Caco-2 (cell line): ENCODE measurements at regions not wholly inside any gene's neighbourhood (a gene's known extent, or its start where the extent isn't known, plus 50 kb on each side); places are given as distances from the start of the nearest gene placed in this dataset.

Experiments
- BruUV-seq: library from RNA; stranded (reverse); fragments of 400-500 nt; replicated peaks from 2 replicates; lab custom pipeline; 2021; lab: Mats Ljungman, UMichigan
- CTCF ChIA-PET: fragments of 300-600 bp; sonication (Branson Sonifier 250); formaldehyde crosslinking; loops from one replicate; lab custom pipeline; 2022; ENCODE audit warnings: antibody characterized with exemption; lab: Charles Lee
- POLR2A ChIA-PET: fragments of 300-600 bp; sonication (Branson Sonifier 250); formaldehyde crosslinking; loops from one replicate; lab custom pipeline; 2022; ENCODE audit warnings: antibody characterized with exemption; lab: Charles Lee
- DNase-seq, 2 experiments: peaks; one replicate each; pipeline versions ENCODE4 v3.0.0 to v3.0.0-alpha.2; 2020 to 2022
- H3K27me3 ChIP-seq: replicated peaks from 2 replicates; pipeline ENCODE4 v1.6.0; 2011; ENCODE audit warnings: low read length; ENCODE audit not compliant: control insufficient read depth, insufficient read depth
- H3K36me3 ChIP-seq: 2 replicates; pipeline ENCODE4 v1.5.1; 2011; ENCODE audit warnings: low read length; ENCODE audit not compliant: control insufficient read depth, insufficient read depth
- H3K4me1 ChIP-seq: fragments of 250-450 bp; sonication (Bioruptor Pico); 2 replicates; pipeline ENCODE4 v1.5.1; 2020; ENCODE audit warnings: mild to moderate bottlenecking
- H3K4me3 ChIP-seq: 2 replicates; pipeline ENCODE4 v1.5.1; 2011; ENCODE audit warnings: low read depth, mild to moderate bottlenecking, control low read depth, low read length
- H3K9me3 ChIP-seq: fragments of 250-450 bp; sonication (Bioruptor Pico); 2 replicates; pipeline ENCODE4 v1.5.1; 2020; ENCODE audit warnings: mild to moderate bottlenecking, moderate library complexity
- H3K27ac Mint-ChIP-seq: one replicate; pipeline ENCODE4 v1.8.0; 2022; ENCODE audit warnings: mixed read lengths; ENCODE audit not compliant: unreplicated experiment
- H3K27me3 Mint-ChIP-seq: one replicate; pipeline ENCODE4 v1.8.0; 2022; ENCODE audit warnings: mixed read lengths; ENCODE audit not compliant: insufficient read depth, unreplicated experiment
- H3K36me3 Mint-ChIP-seq: one replicate; pipeline ENCODE4 v1.8.0; 2022; ENCODE audit warnings: mild to moderate bottlenecking, mixed read lengths; ENCODE audit not compliant: insufficient read depth, unreplicated experiment
- H3K4me1 Mint-ChIP-seq: one replicate; pipeline ENCODE4 v1.8.0; 2022; ENCODE audit warnings: low read depth, mixed read lengths; ENCODE audit not compliant: unreplicated experiment
- H3K4me3 Mint-ChIP-seq: one replicate; pipeline ENCODE4 v1.8.0; 2022; ENCODE audit warnings: mild to moderate bottlenecking, moderate library complexity, mixed read lengths; ENCODE audit not compliant: unreplicated experiment
- H3K9me3 Mint-ChIP-seq: one replicate; pipeline ENCODE4 v1.8.0; 2022; ENCODE audit warnings: mixed read lengths; ENCODE audit not compliant: unreplicated experiment
- intact Hi-C: fragments of 100-400 bp; cut with micrococcal nuclease; formaldehyde crosslinking; loops from one replicate; pipeline ENCODE4 v1.10.0; 2022; ENCODE audit not compliant: unreplicated experiment
- TF ChIP-seq, protein P1 (sequence below), 2 experiments: fragments of 200-600 bp in 1 of 2; IDR thresholded peaks; 1 replicate in 1 of 2; 2 replicates in 1 of 2; pipeline versions ENCODE4 v1.5.1 to v1.8.0; 2011 to 2022; ENCODE audit warnings: antibody characterized with exemption in 1 of 2, control low read depth in 1 of 2, inconsistent platforms in 1 of 2, low read depth in 1 of 2, low read length in 1 of 2, mild to moderate bottlenecking in 1 of 2, moderate library complexity in 1 of 2; ENCODE audit not compliant: insufficient read depth in 1 of 2, severe bottlenecking in 1 of 2, unreplicated experiment in 1 of 2

DNA sequence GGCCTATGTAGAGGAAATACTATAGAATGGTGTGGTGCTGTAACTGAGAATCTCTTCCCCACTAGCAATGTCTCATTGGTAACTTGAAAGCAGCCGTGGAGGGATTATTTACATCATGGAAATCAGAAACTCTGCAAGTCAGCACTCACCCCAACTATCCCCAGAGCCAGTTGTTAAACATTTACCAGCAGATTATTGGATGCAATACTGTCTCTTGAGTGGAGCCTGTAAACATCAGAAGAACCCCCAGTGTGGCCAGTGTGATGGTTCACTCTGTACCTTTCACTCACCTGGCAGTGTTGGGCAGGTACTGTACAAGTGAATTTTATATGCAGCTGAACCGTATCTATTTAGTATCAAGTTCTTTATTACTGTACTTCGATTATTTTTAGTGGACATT, 299.8 kb upstream of the SALL1 start:
- Histone ChIP-seq H3K4me1 (no peaks in the 10 kb centered on the region), H3K4me3 (no peak overlapping the region), H3K36me3 (no peaks in the 10 kb centered on the region), H3K9me3 (no peaks in the 10 kb centered on the region), H3K27me3 (no peaks in the 10 kb centered on the region)
- Mint-ChIP-seq H3K27me3 (peaks cover 2% of the 10 kb centered on the region), H3K9me3 (no peaks in the 10 kb centered on the region), H3K27ac (no peak overlapping the region), H3K36me3 (no peaks in the 10 kb centered on the region), H3K4me3 (no peak overlapping the region), H3K4me1 (no peaks in the 10 kb centered on the region)
- intact Hi-C loops: no loop called here
- TF ChIP-seq, protein P1, sequence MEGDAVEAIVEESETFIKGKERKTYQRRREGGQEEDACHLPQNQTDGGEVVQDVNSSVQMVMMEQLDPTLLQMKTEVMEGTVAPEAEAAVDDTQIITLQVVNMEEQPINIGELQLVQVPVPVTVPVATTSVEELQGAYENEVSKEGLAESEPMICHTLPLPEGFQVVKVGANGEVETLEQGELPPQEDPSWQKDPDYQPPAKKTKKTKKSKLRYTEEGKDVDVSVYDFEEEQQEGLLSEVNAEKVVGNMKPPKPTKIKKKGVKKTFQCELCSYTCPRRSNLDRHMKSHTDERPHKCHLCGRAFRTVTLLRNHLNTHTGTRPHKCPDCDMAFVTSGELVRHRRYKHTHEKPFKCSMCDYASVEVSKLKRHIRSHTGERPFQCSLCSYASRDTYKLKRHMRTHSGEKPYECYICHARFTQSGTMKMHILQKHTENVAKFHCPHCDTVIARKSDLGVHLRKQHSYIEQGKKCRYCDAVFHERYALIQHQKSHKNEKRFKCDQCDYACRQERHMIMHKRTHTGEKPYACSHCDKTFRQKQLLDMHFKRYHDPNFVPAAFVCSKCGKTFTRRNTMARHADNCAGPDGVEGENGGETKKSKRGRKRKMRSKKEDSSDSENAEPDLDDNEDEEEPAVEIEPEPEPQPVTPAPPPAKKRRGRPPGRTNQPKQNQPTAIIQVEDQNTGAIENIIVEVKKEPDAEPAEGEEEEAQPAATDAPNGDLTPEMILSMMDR (IDR thresholded peaks at IDR 0.05; ENCODE audit: insufficient read depth in 1 of 2, low read depth in 1 of 2, low read length in 1 of 2, severe bottlenecking in 1 of 2, unreplicated experiment in 1 of 2): no peak
- DNase-seq: no peak
- no TSS peak for BruUV-seq
- POLR2A ChIA-PET: no interaction called here
- CTCF ChIA-PET: no interaction called here

DNA sequence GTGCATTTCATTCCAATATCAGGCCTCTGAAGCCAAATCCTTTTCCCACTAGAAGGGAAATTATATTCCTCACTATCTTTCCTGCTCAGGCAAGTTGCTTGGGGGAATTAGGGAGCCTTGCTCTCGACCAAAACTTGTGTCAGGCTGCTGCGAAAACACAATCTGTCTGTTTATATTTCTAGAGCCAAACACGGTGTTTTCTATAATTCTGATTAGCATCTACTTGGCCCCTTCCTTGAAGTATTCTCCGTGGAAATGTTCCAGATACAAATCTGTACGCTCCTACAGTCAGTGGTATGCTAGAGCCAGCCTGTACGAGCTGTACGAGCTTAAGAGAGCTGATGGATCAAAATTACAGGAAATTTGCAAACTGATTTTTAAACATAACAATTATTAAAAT, 299.3 kb upstream of the SALL1 start:
- intact Hi-C loops: no loop called here
- H3K4me3 Mint-ChIP-seq: no peak overlapping the region
- DNase-seq: no peak

DNA sequence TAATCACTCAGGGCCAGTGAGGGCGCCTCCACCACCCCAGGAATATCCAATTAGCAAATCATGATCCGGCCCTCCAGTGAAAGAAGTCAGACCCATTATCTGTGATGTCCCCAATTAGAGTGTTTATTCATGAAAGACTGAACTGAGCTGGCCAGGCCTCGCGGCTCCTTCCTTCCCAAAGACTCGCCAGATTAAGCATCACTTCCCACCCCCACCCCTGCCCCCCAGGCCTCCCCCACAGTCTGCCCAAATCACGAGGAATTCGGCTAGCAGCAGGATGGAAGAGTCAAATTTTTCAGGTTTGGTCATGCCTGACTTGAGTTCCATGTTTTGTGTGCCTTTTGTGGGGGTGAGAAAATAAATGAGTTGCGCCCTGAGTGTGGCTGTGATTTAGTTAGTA, 298.4 kb upstream of the SALL1 start:
- CTCF ChIA-PET: no interaction called here
- BruUV-seq: no TSS peak
- H3K36me3 Mint-ChIP-seq: no peaks in the 10 kb centered on the region
- intact Hi-C loops: no loop called here
- Histone ChIP-seq H3K36me3 (no peaks in the 10 kb centered on the region), H3K4me3 (no peak overlapping the region), H3K9me3 (no peaks in the 10 kb centered on the region), H3K27me3 (no peaks in the 10 kb centered on the region), H3K4me1 (no peaks in the 10 kb centered on the region)
- no peaks in the 10 kb centered on the region for H3K9me3 Mint-ChIP-seq
- no peak for DNase-seq
- peaks cover 2% of the 10 kb centered on the region for H3K27me3 Mint-ChIP-seq
- H3K4me1 Mint-ChIP-seq: no peaks in the 10 kb centered on the region
- TF ChIP-seq, protein P1 (IDR thresholded peaks at IDR 0.05; ENCODE audit: insufficient read depth in 1 of 2, low read depth in 1 of 2, low read length in 1 of 2, severe bottlenecking in 1 of 2, unreplicated experiment in 1 of 2): no peak
- POLR2A ChIA-PET: no interaction called here
- no peak overlapping the region for H3K4me3 Mint-ChIP-seq
- no peak overlapping the region for H3K27ac Mint-ChIP-seq

More for the DNA sequence above, 299.3 kb upstream of the SALL1 start:
- H3K36me3 Mint-ChIP-seq: no peaks in the 10 kb centered on the region
- Histone ChIP-seq H3K36me3 (no peaks in the 10 kb centered on the region), H3K4me1 (no peaks in the 10 kb centered on the region), H3K4me3 (no peak overlapping the region), H3K9me3 (no peaks in the 10 kb centered on the region), H3K27me3 (no peaks in the 10 kb centered on the region)
- peaks cover 2% of the 10 kb centered on the region for H3K27me3 Mint-ChIP-seq
- H3K9me3 Mint-ChIP-seq: no peaks in the 10 kb centered on the region
- H3K4me1 Mint-ChIP-seq: no peaks in the 10 kb centered on the region
- TF ChIP-seq, protein P1 (IDR thresholded peaks at IDR 0.05; ENCODE audit: insufficient read depth in 1 of 2, low read depth in 1 of 2, low read length in 1 of 2, severe bottlenecking in 1 of 2, unreplicated experiment in 1 of 2): no peak
- H3K27ac Mint-ChIP-seq: no peak overlapping the region
- ChIA-PET CTCF (no interaction called here), POLR2A (no interaction called here)
- BruUV-seq: no TSS peak
